ENCODE measurements at regions not wholly inside any gene's neighbourhood (a gene's known extent, or its start where the extent isn't known, plus 50 kb on each side); places are given as distances from the start of the nearest gene placed in this dataset.

GRCh38 chr1:219521325-219521724 is 91.6 kb downstream of the ZC3H11B start:
- no peak for DNase-seq (ENCODE audit: low spot score)

DNA sequence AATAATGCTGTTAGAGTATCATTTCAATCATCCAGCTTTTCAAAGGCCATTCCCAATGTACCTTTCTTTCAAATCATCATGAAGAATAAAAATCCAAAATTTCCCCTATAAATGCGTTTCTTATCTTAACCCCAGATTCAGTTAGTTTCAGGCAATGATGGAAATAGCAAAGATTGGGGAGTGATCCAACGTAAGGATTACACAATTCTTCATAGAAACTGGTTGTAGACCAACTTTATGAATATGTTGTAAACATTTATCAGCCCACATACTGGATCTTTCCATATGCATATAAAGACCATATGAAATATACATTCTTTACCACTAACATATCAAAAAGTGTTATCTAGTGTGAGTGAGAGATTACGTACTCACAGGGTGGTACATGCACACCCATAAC is 92.7 kb downstream of the ZC3H11B start:
- no peak for DNase-seq (ENCODE audit: low spot score)

DNA sequence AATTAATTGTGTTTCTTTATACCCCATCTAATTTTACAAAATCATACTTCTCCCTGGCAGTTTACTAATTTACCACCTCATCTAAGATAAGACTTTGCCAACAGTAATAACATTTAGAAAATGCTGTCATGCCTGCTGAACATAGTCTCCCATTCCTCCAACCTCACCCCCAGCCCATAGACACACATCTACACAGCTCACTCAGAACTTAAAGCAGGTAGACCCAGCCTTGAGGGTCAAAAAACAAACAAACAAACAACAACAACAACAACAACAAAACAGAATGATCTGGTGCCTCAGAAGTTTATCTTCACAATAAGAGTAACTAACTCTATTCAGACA is 94.0 kb downstream of the ZC3H11B start:
- no peak for DNase-seq (ENCODE audit: low spot score)

DNA sequence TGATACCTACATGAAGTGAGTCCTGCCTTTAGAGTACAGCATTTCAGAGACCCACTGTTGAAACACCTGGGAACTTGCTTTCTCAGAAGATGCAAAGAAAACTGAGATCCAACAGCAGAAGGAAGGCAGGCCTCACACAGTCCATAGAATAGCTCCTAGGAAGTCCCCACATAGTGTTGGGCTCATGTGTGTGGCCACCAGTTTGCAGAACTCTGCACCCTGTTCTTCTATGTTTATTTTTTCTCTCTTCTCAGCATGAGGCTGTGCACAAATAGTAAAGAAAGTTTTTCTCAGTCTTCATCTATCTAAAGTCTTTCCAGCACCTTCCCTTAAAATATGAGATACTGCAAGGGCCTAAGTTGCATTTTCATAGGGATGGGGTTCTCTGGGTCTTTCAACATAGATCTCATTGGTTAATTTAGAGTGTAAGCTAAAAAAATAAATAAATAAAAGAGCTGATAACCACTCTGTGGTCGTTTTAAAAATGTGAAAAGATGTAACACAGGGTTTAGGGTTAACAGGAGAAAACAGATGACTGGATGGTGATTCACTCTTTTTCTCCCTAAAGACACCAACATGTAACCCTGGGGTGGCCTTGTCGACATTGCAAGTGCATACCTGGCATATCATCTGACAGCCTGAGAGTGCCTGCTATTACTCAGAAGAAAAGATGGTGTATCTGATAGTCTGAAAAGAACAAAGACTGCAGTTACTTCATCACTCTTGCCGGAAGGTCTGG is 94.6 kb downstream of the ZC3H11B start:
- DNase-seq (ENCODE audit: low spot score): no peak

- DNase-seq (ENCODE audit: low spot score): no peak
Measured at GRCh38 chr1:219517031-219517430, 95.9 kb downstream of the ZC3H11B start.

- DNase-seq (ENCODE audit: low spot score): no peak
Measured at GRCh38 chr1:219514728-219515127, 98.2 kb downstream of the ZC3H11B start.

DNA sequence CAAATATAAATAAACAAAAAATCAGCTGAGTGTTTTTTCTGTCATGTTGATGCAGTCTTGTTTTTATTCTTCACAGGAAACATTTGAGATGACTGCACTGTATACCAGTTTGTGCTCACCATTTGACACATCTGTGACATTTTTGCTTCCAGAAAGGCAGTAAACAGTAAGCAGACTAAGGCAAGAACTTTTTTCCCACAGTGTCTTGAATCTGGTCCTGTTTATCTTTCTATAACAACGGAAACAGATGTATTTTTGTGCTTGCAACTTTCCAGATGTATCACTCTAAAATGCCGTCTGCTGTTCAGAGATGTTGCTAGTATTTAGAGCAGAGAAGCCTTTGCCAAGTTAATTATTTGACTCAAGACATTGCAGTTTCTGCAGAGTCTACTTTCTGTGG is 105.5 kb downstream of the ZC3H11B start:
- no peak for DNase-seq (ENCODE audit: low spot score)

DNA sequence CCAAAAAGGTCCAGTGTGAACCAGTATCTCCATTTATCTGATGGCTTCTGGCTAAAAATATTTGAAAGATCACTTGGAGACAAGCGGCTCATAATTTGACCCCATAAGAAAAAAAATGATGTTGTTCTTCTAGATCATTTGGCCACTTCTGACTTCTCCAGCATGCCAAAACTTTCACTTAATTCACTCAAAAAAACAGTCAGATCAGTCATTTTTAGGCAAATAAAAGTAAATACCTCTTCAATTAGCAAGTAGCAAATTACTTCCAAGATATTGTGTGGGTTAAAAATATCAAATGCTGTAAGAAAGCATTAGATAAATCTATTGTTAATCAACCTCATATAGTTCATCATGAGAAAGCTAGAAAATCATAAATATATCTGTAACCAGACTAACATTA is 106.0 kb downstream of the ZC3H11B start:
- no peak for DNase-seq (ENCODE audit: low spot score)

DNA sequence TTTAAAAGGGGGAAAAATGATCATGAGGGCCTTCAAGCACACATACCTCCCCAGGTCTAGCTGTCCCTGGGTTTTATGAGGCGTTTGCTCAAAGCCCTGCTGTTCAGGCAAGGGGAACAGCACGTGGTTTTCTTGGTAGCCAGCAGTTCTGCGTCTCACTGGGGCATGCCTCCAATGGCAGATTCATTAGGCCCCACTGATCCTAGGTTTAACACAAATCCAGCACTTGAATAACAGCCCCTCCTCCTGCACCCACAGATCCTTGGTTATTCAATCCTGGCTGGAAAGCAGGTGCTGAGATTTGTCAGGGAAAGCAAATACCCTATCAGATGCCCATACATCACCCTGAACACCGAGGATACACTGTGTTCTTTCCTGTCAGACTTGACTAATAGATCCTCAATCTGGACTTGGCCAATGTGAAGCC is 106.4 kb downstream of the ZC3H11B start:
- DNase-seq (ENCODE audit: low spot score): no peak

GRCh38 chr1:219505886-219506285 is 107.0 kb downstream of the ZC3H11B start:
- no peak for DNase-seq (ENCODE audit: low spot score)

DNA sequence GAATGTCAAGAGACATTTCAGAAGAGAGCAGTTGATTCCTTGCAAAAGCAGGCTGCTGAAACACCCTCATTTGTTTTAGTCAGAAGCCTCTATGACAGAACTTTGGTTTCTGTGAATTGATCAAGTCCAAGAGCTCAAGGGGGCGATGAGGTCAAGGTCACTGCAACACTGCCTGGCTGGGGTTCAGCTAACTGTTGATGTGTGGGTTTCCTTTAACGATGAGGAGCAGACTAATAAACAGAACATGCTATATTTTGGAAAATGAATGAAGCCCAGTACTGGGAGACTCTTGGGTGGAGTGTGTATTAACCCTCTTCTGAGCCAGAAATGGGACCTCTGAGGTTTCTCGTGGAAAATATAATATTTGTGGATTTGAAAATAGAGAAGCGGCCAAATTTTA is 109.3 kb downstream of the ZC3H11B start:
- DNase-seq (ENCODE audit: low spot score): no peak

- no peak for DNase-seq (ENCODE audit: low spot score)
Measured at GRCh38 chr1:219500327-219500897, 112.5 kb downstream of the ZC3H11B start.

DNA sequence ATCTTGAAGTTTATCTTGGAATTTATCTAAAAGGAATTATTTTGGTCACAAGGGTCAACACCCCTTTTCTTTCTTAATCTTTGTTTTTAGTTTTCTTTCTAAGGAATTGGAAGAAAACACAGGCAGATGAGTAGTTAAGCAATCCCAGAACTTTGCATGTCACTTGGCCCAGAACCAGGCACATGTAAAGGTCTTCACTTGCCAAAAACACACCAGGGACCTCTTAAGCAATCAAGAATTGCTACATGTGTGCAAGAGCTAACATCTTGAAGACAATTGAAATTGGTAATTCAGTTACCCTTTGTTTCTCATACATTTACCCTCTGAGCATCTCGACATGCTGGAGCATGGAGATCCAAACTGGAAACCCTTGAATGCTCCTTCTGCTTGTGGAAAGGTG is 114.2 kb downstream of the ZC3H11B start:
- DNase-seq (ENCODE audit: low spot score): no peak

DNA sequence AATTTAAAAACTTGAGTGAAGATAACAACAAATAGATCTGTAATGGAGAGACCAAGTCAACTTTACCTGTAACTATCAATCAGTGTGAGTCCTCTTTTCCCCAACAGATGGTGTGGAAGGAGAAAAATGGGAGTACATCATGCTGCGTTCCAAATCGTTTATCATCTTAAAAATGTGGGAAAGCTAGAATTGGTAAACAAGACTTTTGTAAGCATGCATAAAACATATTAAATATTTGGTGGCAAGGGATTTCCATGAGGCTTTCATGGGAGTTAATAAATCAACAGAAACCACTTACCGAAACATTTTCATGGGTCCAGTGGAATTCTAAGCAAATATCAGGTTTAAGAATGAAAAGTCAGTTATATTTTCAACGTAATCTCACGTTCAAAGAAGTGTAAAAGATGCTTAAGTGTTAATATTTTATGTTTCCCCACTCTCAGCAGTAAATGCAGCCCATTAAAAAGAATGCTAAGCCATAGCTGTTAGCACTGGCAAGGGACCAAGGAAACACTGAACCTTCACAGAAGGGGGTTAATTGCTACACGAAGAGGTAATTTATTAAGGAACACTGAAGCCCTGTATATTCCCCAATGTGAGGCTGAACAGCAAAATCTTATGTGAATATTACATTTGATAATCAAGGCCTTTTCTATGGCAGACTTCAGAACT is 117.0 kb downstream of the ZC3H11B start:
- no peak for DNase-seq (ENCODE audit: low spot score)

- no peak for DNase-seq (ENCODE audit: low spot score)
Measured at GRCh38 chr1:219492717-219493116, 120.2 kb downstream of the ZC3H11B start.

DNA sequence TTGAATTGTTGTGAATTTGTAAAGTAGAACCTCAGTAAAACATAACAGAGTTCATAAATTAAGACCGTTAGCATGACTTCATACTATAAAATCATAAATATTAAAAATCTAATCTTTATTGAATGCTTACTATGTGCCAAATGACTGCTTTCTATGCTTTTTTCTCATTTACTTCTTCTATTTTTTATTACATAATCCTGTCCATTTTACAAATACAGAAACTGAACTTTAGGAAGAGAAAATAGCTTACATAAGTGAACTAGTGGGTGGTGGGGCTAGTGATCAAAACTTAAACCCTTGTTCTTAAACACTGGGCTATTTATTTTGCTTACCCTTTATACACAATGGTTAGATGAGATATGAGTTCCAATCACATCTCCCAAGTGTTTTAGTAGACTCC is 122.3 kb downstream of the ZC3H11B start:
- DNase-seq (ENCODE audit: low spot score): no peak

- DNase-seq (ENCODE audit: low spot score): no peak
Measured at GRCh38 chr1:219489636-219490035, 123.3 kb downstream of the ZC3H11B start.

- no peak for DNase-seq (ENCODE audit: low spot score)
Measured at GRCh38 chr1:219488275-219488674, 124.6 kb downstream of the ZC3H11B start.

- no peak for DNase-seq (ENCODE audit: low spot score)
Measured at GRCh38 chr1:219483530-219483929, 129.4 kb downstream of the ZC3H11B start.

- DNase-seq (ENCODE audit: low spot score): no peak
Measured at GRCh38 chr1:219480011-219480410, 132.9 kb downstream of the ZC3H11B start.

DNA sequence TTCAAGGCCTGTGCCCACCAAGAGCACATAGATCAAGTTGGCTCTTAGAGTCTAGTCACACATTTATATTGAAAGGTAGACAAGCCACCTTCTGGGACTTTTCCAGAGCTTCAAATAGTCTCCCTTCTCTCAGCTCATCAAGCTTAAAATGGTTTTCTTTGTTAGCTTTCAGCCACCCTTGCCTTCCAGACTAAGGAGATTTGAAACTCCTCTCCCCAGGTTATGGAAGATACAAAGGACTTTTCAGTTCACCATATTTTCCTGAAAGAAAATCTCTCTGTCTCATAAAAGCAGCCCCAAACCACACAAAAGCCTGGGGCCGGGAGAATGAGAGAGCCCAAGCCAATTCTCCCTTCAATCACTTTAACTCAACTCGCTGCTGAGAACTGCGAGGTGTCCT is 134.1 kb downstream of the ZC3H11B start:
- DNase-seq (ENCODE audit: low spot score): no peak

DNA sequence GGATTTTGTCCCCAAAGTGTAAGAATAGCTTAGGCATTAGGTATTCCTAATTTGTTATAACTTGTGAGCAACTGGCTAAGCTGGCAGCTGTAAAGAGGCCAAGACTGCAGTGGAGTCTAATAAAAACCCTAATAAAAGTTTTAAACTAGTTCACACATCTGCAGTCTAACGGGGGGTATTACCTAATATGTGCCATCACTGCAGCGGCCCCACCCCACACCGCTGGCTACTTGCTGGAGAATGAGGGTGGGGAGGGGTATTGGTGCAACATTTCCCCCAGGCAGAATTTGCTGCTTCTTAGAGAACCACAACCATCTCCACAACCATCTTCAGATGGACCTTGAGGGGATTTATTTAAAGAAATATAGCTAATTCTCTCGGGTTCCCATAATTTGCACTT is 135.0 kb downstream of the ZC3H11B start:
- DNase-seq (ENCODE audit: low spot score): no peak

DNA sequence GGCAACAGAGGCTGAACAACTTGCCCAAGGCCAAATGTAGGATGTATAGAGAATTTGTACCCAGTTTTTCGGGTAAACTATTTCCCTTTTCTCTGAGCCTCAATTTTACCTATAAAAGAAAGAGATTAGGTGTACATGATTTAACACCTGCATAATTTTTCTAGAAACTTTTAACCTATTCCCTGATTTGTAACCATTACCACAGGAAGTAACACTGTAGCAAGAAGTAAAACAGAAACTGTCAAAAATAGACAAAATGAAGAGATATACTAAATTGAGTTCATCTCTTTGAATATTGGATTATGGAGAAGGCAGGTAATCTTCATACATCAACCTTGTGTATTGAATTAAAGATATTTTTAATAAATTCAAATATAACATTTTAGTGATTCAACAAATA is 136.2 kb downstream of the ZC3H11B start:
- DNase-seq (ENCODE audit: low spot score): no peak

DNA sequence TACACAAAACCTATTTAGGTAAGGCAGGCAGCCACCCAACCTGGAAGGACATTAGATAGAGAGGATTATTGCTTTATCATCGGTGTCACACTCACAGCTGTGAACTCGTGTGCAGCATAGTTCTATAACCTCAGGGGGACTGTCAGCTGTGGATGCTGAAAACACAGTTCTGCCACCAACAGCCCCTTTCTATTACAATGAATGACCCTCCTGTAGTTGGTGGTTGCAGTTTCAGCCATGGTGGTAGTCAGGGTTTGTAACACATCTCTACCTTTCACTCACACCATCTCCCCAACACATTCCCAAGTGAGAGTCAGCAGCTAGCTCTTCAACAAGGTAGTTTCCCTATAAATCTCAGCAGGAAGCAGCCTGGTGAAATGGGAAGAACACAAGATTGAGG is 136.8 kb downstream of the ZC3H11B start:
- DNase-seq (ENCODE audit: low spot score): no peak

All from kidney capillary endothelial cell (primary cell).